HEK293T (cell line): ENCODE measurements at regions not wholly inside any gene's neighbourhood (a gene's known extent, or its start where the extent isn't known, plus 50 kb on each side); places are given as distances from the start of the nearest gene placed in this dataset.

ENCODE experiments used
- ARNT ChIP-seq: fragments of 450-650 bp; IDR thresholded peaks from 2 replicates; pipeline ENCODE4 v1.6.1; 2017; ENCODE audit warnings: mild to moderate bottlenecking
- BHLHE40 ChIP-seq: fragments of 450-650 bp; IDR thresholded peaks from 2 replicates; pipeline ENCODE4 v1.6.1; 2016; ENCODE audit warnings: mild to moderate bottlenecking, moderate library complexity, borderline replicate concordance
- CTBP1 ChIP-seq: fragments of 450-650 bp; IDR thresholded peaks from 2 replicates; pipeline ENCODE4 v1.6.1; 2016; ENCODE audit warnings: borderline replicate concordance
- ELF4 ChIP-seq: fragments of 450-650 bp; IDR thresholded peaks from 2 replicates; pipeline ENCODE4 v1.6.1; 2017; ENCODE audit warnings: antibody characterized with exemption
- FOXA1 ChIP-seq: fragments of 450-650 bp; IDR thresholded peaks from 2 replicates; pipeline ENCODE4 v1.6.1; 2016; ENCODE audit warnings: mild to moderate bottlenecking
- FOXK2 ChIP-seq: fragments of 450-650 bp; IDR thresholded peaks from 2 replicates; pipeline ENCODE4 v1.6.1; 2016; ENCODE audit warnings: mild to moderate bottlenecking
- FOXM1 ChIP-seq: fragments of 450-650 bp; IDR thresholded peaks from 2 replicates; pipeline ENCODE4 v1.6.1; 2017; ENCODE audit warnings: mild to moderate bottlenecking, borderline replicate concordance
- HDGF ChIP-seq: fragments of 450-650 bp; IDR thresholded peaks from 2 replicates; pipeline ENCODE4 v1.6.1; 2017; ENCODE audit warnings: antibody characterized with exemption, borderline replicate concordance
- NFRKB ChIP-seq: fragments of 450-650 bp; IDR thresholded peaks from 2 replicates; pipeline ENCODE4 v1.6.1; 2016; ENCODE audit warnings: mild to moderate bottlenecking, moderate library complexity
- SP1 ChIP-seq: fragments of 450-650 bp; IDR thresholded peaks from 2 replicates; pipeline ENCODE4 v1.6.1; 2017
- SUZ12 ChIP-seq: fragments of 450-650 bp; IDR thresholded peaks from 2 replicates; pipeline ENCODE4 v1.6.1; 2016; ENCODE audit warnings: mild to moderate bottlenecking

DNA sequence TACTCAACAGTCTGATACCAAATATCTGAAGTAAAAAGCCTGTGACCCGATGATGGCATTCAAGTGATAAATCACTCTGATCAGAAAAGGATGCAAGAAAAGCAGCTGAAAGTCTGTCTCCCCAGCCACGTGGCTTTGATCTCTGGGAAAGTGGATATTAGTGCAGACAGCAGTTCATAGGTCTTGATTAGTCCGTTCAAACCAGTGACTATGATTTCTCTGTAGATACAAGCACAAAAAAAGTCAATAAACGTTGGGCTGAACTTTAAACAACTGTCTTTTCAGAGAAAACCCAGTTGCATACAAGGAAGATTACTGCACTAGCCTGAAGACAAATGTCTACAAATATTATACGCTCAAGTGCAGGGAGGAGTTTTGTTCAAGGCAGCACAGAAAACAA is 107.7 kb upstream of the CDC42EP3 start:
- TF ChIP-seq ELF4 = no peak
- TF ChIP-seq FOXM1 = no peak
- no peak for TF ChIP-seq SUZ12
- TF ChIP-seq SP1 = no peak
- no peak for TF ChIP-seq BHLHE40
- no peak for TF ChIP-seq ARNT
- TF ChIP-seq FOXK2 = no peak
- no peak for TF ChIP-seq FOXA1
- TF ChIP-seq NFRKB = no peak
- TF ChIP-seq CTBP1 = no peak
- no peak for TF ChIP-seq HDGF
